GM21528 (cell line): ENCODE measurements at regions not wholly inside any gene's neighbourhood (a gene's known extent, or its start where the extent isn't known, plus 50 kb on each side); places are given as distances from the start of the nearest gene placed in this dataset.
"Not testable (repeated sequence)": the region's sequence is repeated elsewhere in the genome, so short reads cannot be mapped to it uniquely, and the experiment has no call there.

ENCODE experiments used
- ATAC-seq: cut with Tn5 transposase; IDR thresholded peaks from one replicate; pipeline ENCODE4 v1.9.1; 2021; ENCODE audit warnings: mild to moderate bottlenecking, moderate library complexity; ENCODE audit not compliant: unreplicated experiment, low FRiP score

- no peak for ATAC-seq
Measured at GRCh38 chr2:198917926-198918720, 539.6 kb downstream of the SATB2 start.

- ATAC-seq = no peak
Measured at GRCh38 chr2:198917275-198917674, 540.5 kb downstream of the SATB2 start.

- ATAC-seq = no peak
Measured at GRCh38 chr2:198916548-198917080, 541.1 kb downstream of the SATB2 start.

- peak; percentile 99 for ATAC-seq
Measured at GRCh38 chr2:198913394-198914152, 544.2 kb downstream of the SATB2 start.

- ATAC-seq = no peak
Measured at GRCh38 chr2:198909525-198910267, 548.0 kb downstream of the SATB2 start.

GRCh38 chr2:198905881-198906612 lies 551.7 kb downstream of the SATB2 start:
- no peak for ATAC-seq

GRCh38 chr2:198901894-198902293 lies 555.8 kb downstream of the SATB2 start:
- ATAC-seq = no peak

- no peak for ATAC-seq
Measured at GRCh38 chr2:198900141-198900540, 557.6 kb downstream of the SATB2 start.

GRCh38 chr2:198890490-198890889 lies 567.2 kb downstream of the SATB2 start:
- no peak for ATAC-seq

GRCh38 chr2:198883604-198884003 lies 574.1 kb downstream of the SATB2 start:
- ATAC-seq = no peak

GRCh38 chr2:198880986-198881385 lies 576.8 kb downstream of the SATB2 start:
- ATAC-seq = no peak

GRCh38 chr2:198880421-198880820 lies 577.3 kb downstream of the SATB2 start:
- ATAC-seq = no peak

- no peak for ATAC-seq
Measured at GRCh38 chr2:198874472-198874858, 583.3 kb downstream of the SATB2 start.

- no peak for ATAC-seq
Measured at GRCh38 chr2:198873503-198874471, 584.0 kb downstream of the SATB2 start.

- no peak for ATAC-seq
Measured at GRCh38 chr2:198863655-198864054, 594.1 kb downstream of the SATB2 start.

GRCh38 chr2:198861080-198861479 lies 596.7 kb downstream of the SATB2 start:
- ATAC-seq = no peak

GRCh38 chr2:198857246-198857645 lies 600.5 kb downstream of the SATB2 start:
- ATAC-seq = no peak

GRCh38 chr2:198855746-198856145 lies 602.0 kb downstream of the SATB2 start:
- not testable (repeated sequence) for ATAC-seq

GRCh38 chr2:198852248-198852647 lies 605.5 kb downstream of the SATB2 start:
- no peak for ATAC-seq
